Skeletal muscle satellite cell (primary cell): ENCODE measurements at regions not wholly inside any gene's neighbourhood (a gene's known extent, or its start where the extent isn't known, plus 50 kb on each side); places are given as distances from the start of the nearest gene placed in this dataset.

ENCODE experiments used
- H3K27me3 ChIP-seq: 2 replicates; pipeline ENCODE4 v1.7.0; 2013; ENCODE audit warnings: low read length; ENCODE audit not compliant: control insufficient read depth, insufficient read depth
- H3K36me3 ChIP-seq: 2 replicates; pipeline ENCODE4 v1.7.0; 2013; ENCODE audit warnings: mild to moderate bottlenecking, control low read depth, low read length; ENCODE audit not compliant: insufficient read depth
- H3K4me1 ChIP-seq: 2 replicates; pipeline ENCODE4 v1.7.0; 2013; ENCODE audit warnings: low read length; ENCODE audit not compliant: control insufficient read depth, insufficient read depth
- H3K4me2 ChIP-seq: 2 replicates; pipeline ENCODE4 v1.7.0; 2013; ENCODE audit warnings: mild to moderate bottlenecking, low read length
- H3K4me3 ChIP-seq: 2 replicates; pipeline ENCODE4 v1.7.0; 2013; ENCODE audit warnings: low read length
- H3K9ac ChIP-seq: 2 replicates; pipeline ENCODE4 v1.7.0; 2013; ENCODE audit warnings: mild to moderate bottlenecking, low read depth, low read length, moderate library complexity
- H3K9me3 ChIP-seq: replicated peaks from 2 replicates; pipeline ENCODE4 v1.7.0; 2013; ENCODE audit warnings: mild to moderate bottlenecking, control low read depth, low read length

- Histone ChIP-seq H3K4me2 (no peak overlapping the region), H3K27me3 (no peaks in the 10 kb centered on the region), H3K36me3 (no peaks in the 10 kb centered on the region), H3K9me3 (peaks cover 17% of the 10 kb centered on the region), H3K9ac (no peak overlapping the region), H3K4me3 (no peak overlapping the region), H3K4me1 (no peaks in the 10 kb centered on the region)
Observed at GRCh38 chr13:111656439-111656838, 336.0 kb downstream of the TEX29 start.

DNA sequence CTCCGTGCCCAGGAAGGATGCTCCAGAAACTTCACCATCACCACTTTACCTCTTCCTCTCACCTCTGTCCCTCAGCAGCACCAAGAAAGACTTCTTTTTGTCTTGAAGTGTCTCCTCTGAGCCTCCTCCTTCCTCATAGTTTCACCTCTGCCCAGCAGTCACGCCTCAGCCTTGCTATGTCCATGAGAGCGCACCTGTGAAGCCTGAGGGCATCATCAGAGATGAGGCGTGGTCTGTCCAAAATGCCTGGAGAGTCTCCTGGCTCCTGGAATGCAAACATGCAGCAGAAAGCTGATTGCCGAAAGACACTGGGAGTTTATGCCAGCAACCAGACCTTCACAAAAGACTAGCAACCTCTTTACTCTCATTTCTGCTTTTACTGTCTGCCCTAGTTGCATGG, 336.6 kb downstream of the TEX29 start:
- H3K9me3 ChIP-seq = peaks cover 22% of the 10 kb centered on the region
- no peak overlapping the region for H3K9ac ChIP-seq
- H3K4me1 ChIP-seq = no peaks in the 10 kb centered on the region
- no peaks in the 10 kb centered on the region for H3K27me3 ChIP-seq
- H3K4me3 ChIP-seq = no peak overlapping the region
- no peak overlapping the region for H3K4me2 ChIP-seq
- H3K36me3 ChIP-seq = no peaks in the 10 kb centered on the region

- Histone ChIP-seq H3K27me3 (no peaks in the 10 kb centered on the region), H3K36me3 (no peaks in the 10 kb centered on the region), H3K9ac (no peak overlapping the region), H3K4me2 (no peak overlapping the region), H3K4me3 (no peak overlapping the region), H3K4me1 (no peaks in the 10 kb centered on the region), H3K9me3 (peaks cover 27% of the 10 kb centered on the region)
Observed at GRCh38 chr13:111658145-111659100, 338.0 kb downstream of the TEX29 start.

- Histone ChIP-seq H3K9me3 (peaks cover 27% of the 10 kb centered on the region), H3K9ac (no peak overlapping the region), H3K36me3 (no peaks in the 10 kb centered on the region), H3K4me3 (no peak overlapping the region), H3K4me1 (no peaks in the 10 kb centered on the region), H3K27me3 (no peaks in the 10 kb centered on the region), H3K4me2 (no peak overlapping the region)
Observed at GRCh38 chr13:111659219-111659775, 338.9 kb downstream of the TEX29 start.

DNA sequence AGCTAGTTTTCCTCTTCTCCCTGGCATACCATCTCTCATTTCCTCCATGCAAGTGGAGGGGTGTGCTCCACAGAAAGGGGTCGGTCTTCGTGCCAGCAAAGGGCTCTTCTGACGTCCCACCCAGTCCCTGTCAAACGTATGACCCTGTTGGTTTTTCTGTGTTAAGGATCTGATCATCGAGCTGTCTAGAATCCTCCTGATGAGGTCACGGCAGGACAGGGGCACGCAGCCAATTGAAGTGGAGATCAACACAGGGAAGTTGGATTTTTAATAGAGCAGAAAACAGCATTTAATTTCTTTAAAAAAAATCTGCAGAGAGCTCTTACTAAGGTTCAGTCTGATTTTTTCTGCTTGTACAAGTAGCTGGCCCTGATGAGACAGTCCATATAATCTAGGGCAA, 339.4 kb downstream of the TEX29 start:
- Histone ChIP-seq H3K4me1 (no peaks in the 10 kb centered on the region), H3K36me3 (no peaks in the 10 kb centered on the region), H3K9ac (no peak overlapping the region), H3K27me3 (no peaks in the 10 kb centered on the region), H3K4me3 (no peak overlapping the region), H3K9me3 (peaks cover 31% of the 10 kb centered on the region), H3K4me2 (no peak overlapping the region)

DNA sequence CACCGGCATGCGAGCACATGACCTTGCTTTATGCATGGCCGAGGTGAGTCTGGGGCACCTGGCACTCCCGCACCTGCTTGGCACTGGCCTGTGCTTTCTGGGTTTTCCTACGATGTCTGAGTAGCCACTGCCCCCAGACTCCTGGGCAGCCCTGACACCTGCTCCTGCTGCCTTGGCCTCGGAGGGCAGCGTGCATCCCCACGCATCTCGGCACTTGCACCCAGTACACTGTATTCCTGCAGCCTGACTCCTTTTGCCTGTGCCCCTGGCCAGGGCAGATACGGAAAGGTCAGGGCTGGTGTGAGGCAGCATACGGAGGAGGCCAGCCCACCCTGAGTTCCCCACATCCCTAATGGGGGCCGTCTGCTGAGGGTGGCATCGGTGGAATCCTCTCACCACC, 340.6 kb downstream of the TEX29 start:
- H3K4me1 ChIP-seq = no peaks in the 10 kb centered on the region
- no peak overlapping the region for H3K4me2 ChIP-seq
- no peaks in the 10 kb centered on the region for H3K36me3 ChIP-seq
- H3K27me3 ChIP-seq = no peaks in the 10 kb centered on the region
- peaks cover 27% of the 10 kb centered on the region for H3K9me3 ChIP-seq
- no peak overlapping the region for H3K9ac ChIP-seq
- H3K4me3 ChIP-seq = no peak overlapping the region

GRCh38 chr13:111661776-111662175, 341.3 kb downstream of the TEX29 start:
- Histone ChIP-seq H3K9me3 (peaks cover 21% of the 10 kb centered on the region), H3K27me3 (no peaks in the 10 kb centered on the region), H3K4me2 (no peak overlapping the region), H3K4me1 (no peaks in the 10 kb centered on the region), H3K9ac (no peak overlapping the region), H3K4me3 (no peak overlapping the region), H3K36me3 (no peaks in the 10 kb centered on the region)

GRCh38 chr13:111662451-111662850, 342.0 kb downstream of the TEX29 start:
- H3K4me2 ChIP-seq = no peak overlapping the region
- H3K9me3 ChIP-seq = peaks cover 17% of the 10 kb centered on the region
- no peaks in the 10 kb centered on the region for H3K36me3 ChIP-seq
- H3K4me3 ChIP-seq = no peak overlapping the region
- no peaks in the 10 kb centered on the region for H3K27me3 ChIP-seq
- H3K9ac ChIP-seq = no peak overlapping the region
- H3K4me1 ChIP-seq = no peaks in the 10 kb centered on the region

DNA sequence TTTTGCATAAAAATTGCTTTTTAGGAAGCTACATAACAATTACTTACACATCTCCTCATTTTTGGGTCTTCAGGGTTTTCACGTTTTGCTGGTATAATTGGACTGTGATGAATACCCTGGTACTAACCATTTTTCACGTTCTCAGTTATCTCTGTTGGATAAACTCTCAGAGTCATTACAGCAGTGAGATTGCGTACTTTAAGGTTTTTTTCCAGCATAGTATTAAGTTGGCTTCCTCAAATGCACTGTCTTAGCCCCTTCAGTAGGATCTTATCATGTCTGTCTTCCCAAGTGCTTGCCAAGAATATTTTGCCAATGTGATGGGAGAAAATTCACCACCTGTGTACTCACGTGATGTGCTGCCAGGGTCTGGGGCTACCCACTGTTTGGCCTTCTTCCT, 342.5 kb downstream of the TEX29 start:
- Histone ChIP-seq H3K9ac (no peak overlapping the region), H3K9me3 (peaks cover 17% of the 10 kb centered on the region), H3K4me3 (no peak overlapping the region), H3K36me3 (no peaks in the 10 kb centered on the region), H3K27me3 (no peaks in the 10 kb centered on the region), H3K4me1 (no peaks in the 10 kb centered on the region), H3K4me2 (no peak overlapping the region)

DNA sequence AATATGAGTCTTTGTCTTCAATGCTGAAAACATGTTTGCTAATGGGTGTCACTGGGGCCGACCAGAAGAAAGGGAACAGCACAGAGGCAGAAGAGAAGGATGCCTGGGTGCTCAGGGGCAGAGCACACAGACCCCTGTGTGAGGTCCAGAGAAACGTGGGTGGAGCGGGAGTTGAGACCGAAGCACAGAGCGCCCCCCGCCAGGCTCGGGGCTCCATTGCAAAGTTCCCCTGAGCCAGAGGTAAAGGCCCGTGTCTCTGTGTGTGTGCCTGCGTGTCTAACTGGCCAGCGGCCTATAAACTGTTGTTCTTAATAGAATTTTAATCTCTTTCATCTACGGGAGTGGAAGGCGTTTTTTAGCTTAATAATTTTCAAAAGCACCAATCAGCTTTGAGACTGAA, 343.1 kb downstream of the TEX29 start:
- Histone ChIP-seq H3K9me3 (peaks cover 17% of the 10 kb centered on the region), H3K27me3 (no peaks in the 10 kb centered on the region), H3K4me1 (no peaks in the 10 kb centered on the region), H3K36me3 (no peaks in the 10 kb centered on the region), H3K4me2 (no peak overlapping the region), H3K9ac (no peak overlapping the region), H3K4me3 (no peak overlapping the region)

GRCh38 chr13:111663953-111664421, 343.5 kb downstream of the TEX29 start:
- no peak overlapping the region for H3K9ac ChIP-seq
- no peak overlapping the region for H3K4me2 ChIP-seq
- H3K4me3 ChIP-seq = no peak overlapping the region
- no peaks in the 10 kb centered on the region for H3K27me3 ChIP-seq
- no peaks in the 10 kb centered on the region for H3K36me3 ChIP-seq
- H3K9me3 ChIP-seq = peaks cover 17% of the 10 kb centered on the region
- H3K4me1 ChIP-seq = no peaks in the 10 kb centered on the region

DNA sequence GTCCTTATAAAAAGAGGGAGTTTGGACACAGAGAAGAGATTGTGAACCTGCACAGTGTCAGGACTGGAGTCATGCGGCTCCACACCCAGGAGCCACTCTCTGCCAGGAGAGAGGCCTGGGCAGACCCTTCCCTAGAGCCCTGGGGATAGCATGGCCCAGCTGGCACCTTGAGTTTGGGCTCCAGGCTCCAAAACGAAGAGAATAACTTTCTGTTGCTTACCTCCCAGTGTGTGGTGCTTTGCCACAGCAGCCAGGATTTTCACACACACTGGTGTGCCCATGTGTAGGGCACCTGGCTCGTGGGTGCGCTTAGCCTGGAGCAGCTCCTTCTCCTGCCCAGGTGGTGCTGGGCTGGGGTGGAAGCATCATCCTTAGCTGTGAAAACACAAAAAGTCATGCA, 344.3 kb downstream of the TEX29 start:
- Histone ChIP-seq H3K27me3 (no peaks in the 10 kb centered on the region), H3K4me3 (no peak overlapping the region), H3K4me2 (no peak overlapping the region), H3K4me1 (no peaks in the 10 kb centered on the region), H3K9me3 (peaks cover 17% of the 10 kb centered on the region), H3K9ac (no peak overlapping the region), H3K36me3 (no peaks in the 10 kb centered on the region)
